Loucy (cell line): ENCODE measurements at regions not wholly inside any gene's neighbourhood (a gene's known extent, or its start where the extent isn't known, plus 50 kb on each side); places are given as distances from the start of the nearest gene placed in this dataset.

ENCODE experiments used
- H2AFZ ChIP-seq: fragments of 200-600 bp; sonication (generic); 2 replicates; pipeline ENCODE4 v1.6.0; 2016; ENCODE audit warnings: antibody characterized with exemption, mild to moderate bottlenecking, low read length, moderate library complexity
- H3F3A ChIP-seq: fragments of 200-600 bp; 2 replicates; pipeline ENCODE4 v1.6.0; 2016; ENCODE audit warnings: antibody characterized with exemption, low read depth, mild to moderate bottlenecking
- H3K27me3 ChIP-seq: fragments of 200-600 bp; sonication (generic); 2 replicates; pipeline ENCODE4 v1.6.1; 2014; ENCODE audit warnings: low read length, mild to moderate bottlenecking; ENCODE audit not compliant: insufficient read depth, poor library complexity, severe bottlenecking
- H3K36me3 ChIP-seq: fragments of 200-600 bp; sonication (generic); 2 replicates; pipeline ENCODE4 v1.6.1; 2016; ENCODE audit warnings: low read length; ENCODE audit not compliant: insufficient read depth
- H3K4me1 ChIP-seq: fragments of 200-600 bp; sonication (generic); 2 replicates; pipeline ENCODE4 v1.5.1; 2014; ENCODE audit warnings: low read length, mild to moderate bottlenecking; ENCODE audit not compliant: insufficient read depth, poor library complexity, severe bottlenecking
- H3K4me2 ChIP-seq: fragments of 200-600 bp; sonication (generic); 2 replicates; pipeline ENCODE4 v1.6.0; 2014; ENCODE audit warnings: antibody characterized with exemption, low read length, low read depth, mild to moderate bottlenecking; ENCODE audit not compliant: poor library complexity, severe bottlenecking
- H3K4me3 ChIP-seq: fragments of 200-600 bp; sonication (generic); 2 replicates; pipeline ENCODE4 v1.5.1; 2014; ENCODE audit warnings: low read length, mild to moderate bottlenecking, mixed read lengths; ENCODE audit not compliant: poor library complexity, severe bottlenecking
- H3K79me2 ChIP-seq: fragments of 200-600 bp; sonication (generic); 2 replicates; pipeline ENCODE4 v1.6.1; 2014; ENCODE audit warnings: low read length; ENCODE audit not compliant: insufficient read depth
- H3K9ac ChIP-seq: fragments of 200-600 bp; sonication (generic); 2 replicates; pipeline ENCODE4 v1.6.0; 2014; ENCODE audit warnings: mild to moderate bottlenecking, low read depth, low read length, moderate library complexity; ENCODE audit not compliant: poor library complexity, severe bottlenecking
- H3K9me2 ChIP-seq: fragments of 200-600 bp; sonication (generic); replicated peaks from 2 replicates; pipeline ENCODE4 v1.6.1; 2016; ENCODE audit warnings: low read depth, low read length, mixed read lengths
- H3K9me3 ChIP-seq: fragments of 200-600 bp; sonication (generic); 2 replicates; pipeline ENCODE4 v1.6.1; 2014; ENCODE audit warnings: mild to moderate bottlenecking, antibody characterized with exemption, low read length, low read depth; ENCODE audit not compliant: insufficient read depth
- H4K20me1 ChIP-seq: fragments of 200-600 bp; sonication (generic); 2 replicates; pipeline ENCODE4 v1.6.0; 2014; ENCODE audit warnings: antibody characterized with exemption, low read length, mild to moderate bottlenecking; ENCODE audit not compliant: insufficient read depth, poor library complexity, severe bottlenecking
- EZH2phosphoT487 ChIP-seq: fragments of 200-600 bp; IDR thresholded peaks from 2 replicates; pipeline ENCODE4 v1.6.1; 2018; ENCODE audit warnings: antibody characterized with exemption, mild to moderate bottlenecking, moderate library complexity, borderline replicate concordance
- TF ChIP-seq, protein P1 (sequence below): fragments of 200-600 bp; sonication (generic); conservative IDR thresholded peaks from 2 replicates; pipeline ENCODE4 v1.5.1; 2014; ENCODE audit warnings: mild to moderate bottlenecking, antibody characterized with exemption, low read length

DNA sequence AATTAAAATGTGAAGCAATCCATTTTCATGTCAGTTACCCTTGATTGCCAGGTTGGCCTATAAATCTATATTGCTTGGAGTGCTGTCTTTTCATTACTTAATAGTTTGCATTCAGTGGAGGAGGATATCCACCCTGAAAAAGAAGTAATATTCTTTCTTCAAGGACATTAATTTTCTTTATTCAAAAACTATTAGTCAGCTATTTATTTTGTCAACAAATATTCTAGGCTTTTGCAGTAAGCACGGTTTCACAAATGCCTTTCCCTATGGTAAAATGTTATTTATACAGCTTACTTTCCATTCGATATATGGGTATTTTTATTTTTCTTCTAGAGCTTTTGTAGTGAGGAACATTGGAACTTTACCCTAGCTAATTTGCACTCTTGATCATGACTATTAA is 1176.9 kb upstream of the NUDT12 start:
- Histone ChIP-seq H4K20me1 (no peaks in the 10 kb centered on the region), H3K9me3 (no peaks in the 10 kb centered on the region), H3K4me3 (no peak overlapping the region), H3K27me3 (no peaks in the 10 kb centered on the region), H3K4me1 (no peaks in the 10 kb centered on the region), H3K9me2 (no peaks in the 10 kb centered on the region), H3K36me3 (no peaks in the 10 kb centered on the region), H3K9ac (no peak overlapping the region), H3F3A (no peaks in the 10 kb centered on the region), H3K4me2 (no peak overlapping the region), H2AFZ (no peak overlapping the region), H3K79me2 (no peaks in the 10 kb centered on the region)
- TF ChIP-seq, protein P1, sequence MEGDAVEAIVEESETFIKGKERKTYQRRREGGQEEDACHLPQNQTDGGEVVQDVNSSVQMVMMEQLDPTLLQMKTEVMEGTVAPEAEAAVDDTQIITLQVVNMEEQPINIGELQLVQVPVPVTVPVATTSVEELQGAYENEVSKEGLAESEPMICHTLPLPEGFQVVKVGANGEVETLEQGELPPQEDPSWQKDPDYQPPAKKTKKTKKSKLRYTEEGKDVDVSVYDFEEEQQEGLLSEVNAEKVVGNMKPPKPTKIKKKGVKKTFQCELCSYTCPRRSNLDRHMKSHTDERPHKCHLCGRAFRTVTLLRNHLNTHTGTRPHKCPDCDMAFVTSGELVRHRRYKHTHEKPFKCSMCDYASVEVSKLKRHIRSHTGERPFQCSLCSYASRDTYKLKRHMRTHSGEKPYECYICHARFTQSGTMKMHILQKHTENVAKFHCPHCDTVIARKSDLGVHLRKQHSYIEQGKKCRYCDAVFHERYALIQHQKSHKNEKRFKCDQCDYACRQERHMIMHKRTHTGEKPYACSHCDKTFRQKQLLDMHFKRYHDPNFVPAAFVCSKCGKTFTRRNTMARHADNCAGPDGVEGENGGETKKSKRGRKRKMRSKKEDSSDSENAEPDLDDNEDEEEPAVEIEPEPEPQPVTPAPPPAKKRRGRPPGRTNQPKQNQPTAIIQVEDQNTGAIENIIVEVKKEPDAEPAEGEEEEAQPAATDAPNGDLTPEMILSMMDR: no peak
- no peak for TF ChIP-seq EZH2phosphoT487

DNA sequence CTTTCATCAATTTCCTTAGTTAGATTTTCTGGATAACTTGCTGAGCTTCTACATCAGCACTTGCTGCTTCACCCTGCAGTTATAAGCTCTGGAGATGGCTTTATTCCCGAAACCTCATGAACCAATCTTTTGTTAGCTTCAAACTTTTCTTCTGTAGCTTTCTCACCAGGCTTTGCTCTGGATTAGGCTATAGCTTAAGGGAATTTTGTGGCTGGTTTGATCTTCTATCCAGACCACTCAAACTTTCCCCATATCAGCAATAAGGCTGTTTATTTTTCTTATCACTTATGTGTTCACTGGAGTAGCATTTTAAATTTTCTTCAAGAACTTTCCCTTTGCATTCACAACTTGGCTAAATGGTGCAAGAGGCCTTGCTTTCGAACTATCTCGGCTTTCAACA is 1173.5 kb upstream of the NUDT12 start:
- H3K27me3 ChIP-seq: no peaks in the 10 kb centered on the region
- H3K79me2 ChIP-seq: no peaks in the 10 kb centered on the region
- no peaks in the 10 kb centered on the region for H3K9me3 ChIP-seq
- H3K4me1 ChIP-seq: no peaks in the 10 kb centered on the region
- no peaks in the 10 kb centered on the region for H4K20me1 ChIP-seq
- no peak overlapping the region for H3K9ac ChIP-seq
- H3K36me3 ChIP-seq: no peaks in the 10 kb centered on the region
- H3K9me2 ChIP-seq: no peaks in the 10 kb centered on the region
- no peak overlapping the region for H2AFZ ChIP-seq
- no peak for TF ChIP-seq EZH2phosphoT487
- TF ChIP-seq, protein P1: no peak
- no peak overlapping the region for H3K4me2 ChIP-seq
- H3F3A ChIP-seq: no peaks in the 10 kb centered on the region
- H3K4me3 ChIP-seq: no peak overlapping the region

DNA sequence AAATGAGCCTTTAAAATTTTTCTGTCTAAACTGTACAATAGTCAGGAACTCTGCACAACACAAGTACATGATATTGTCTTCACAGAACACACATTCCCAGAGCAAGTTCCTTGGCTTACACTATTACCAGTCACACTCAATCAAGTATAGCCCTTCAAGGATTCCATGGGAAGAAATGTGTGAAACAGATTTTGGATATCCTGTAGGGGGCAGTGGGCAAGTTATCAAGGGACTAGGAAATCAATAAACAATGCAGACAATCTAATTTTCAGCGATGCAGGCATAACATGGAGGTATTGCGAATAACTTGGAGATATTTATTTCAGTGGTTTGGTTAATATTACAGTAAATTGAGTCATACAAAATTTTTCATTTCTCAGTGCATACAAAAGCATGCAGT is 1171.5 kb upstream of the NUDT12 start:
- H2AFZ ChIP-seq: no peak overlapping the region
- H3K36me3 ChIP-seq: no peaks in the 10 kb centered on the region
- H3K9ac ChIP-seq: no peak overlapping the region
- H3K9me2 ChIP-seq: no peaks in the 10 kb centered on the region
- H3K4me2 ChIP-seq: no peak overlapping the region
- TF ChIP-seq, protein P1: no peak
- no peak for TF ChIP-seq EZH2phosphoT487
- no peaks in the 10 kb centered on the region for H3K79me2 ChIP-seq
- H3K9me3 ChIP-seq: no peaks in the 10 kb centered on the region
- no peak overlapping the region for H3K4me3 ChIP-seq
- H3F3A ChIP-seq: no peaks in the 10 kb centered on the region
- H3K27me3 ChIP-seq: no peaks in the 10 kb centered on the region
- no peaks in the 10 kb centered on the region for H4K20me1 ChIP-seq
- no peaks in the 10 kb centered on the region for H3K4me1 ChIP-seq
